GM23248 (cell line): ENCODE measurements at regions not wholly inside any gene's neighbourhood (a gene's known extent, or its start where the extent isn't known, plus 50 kb on each side); places are given as distances from the start of the nearest gene placed in this dataset.

Experiments used
- DNase-seq: peaks from one replicate; pipeline ENCODE4 v3.0.0-alpha.2; 2015
- H2AFZ ChIP-seq: fragments of 200-600 bp; sonication (generic); 2 replicates; pipeline ENCODE4 v1.6.1; 2016; ENCODE audit warnings: antibody characterized with exemption
- H3F3A ChIP-seq: fragments of 200-600 bp; sonication (generic); 2 replicates; pipeline ENCODE4 v1.6.1; 2016; ENCODE audit warnings: mild to moderate bottlenecking, antibody characterized with exemption, mixed run types; ENCODE audit not compliant: insufficient read depth
- H3K27ac ChIP-seq: fragments of 200-600 bp; sonication (generic); 2 replicates; pipeline ENCODE4 v1.5.1; 2016; ENCODE audit warnings: mild to moderate bottlenecking
- H3K27me3 ChIP-seq: fragments of 200-600 bp; sonication (generic); replicated peaks from 2 replicates; pipeline ENCODE4 v1.6.1; 2016; ENCODE audit warnings: mild to moderate bottlenecking; ENCODE audit not compliant: insufficient read depth
- H3K36me3 ChIP-seq: fragments of 200-600 bp; sonication (generic); 2 replicates; pipeline ENCODE4 v1.6.1; 2016; ENCODE audit warnings: low read depth, mild to moderate bottlenecking
- H3K4me1 ChIP-seq: fragments of 200-600 bp; sonication (generic); 2 replicates; pipeline ENCODE4 v1.6.1; 2016; ENCODE audit warnings: mild to moderate bottlenecking; ENCODE audit not compliant: insufficient read depth
- H3K4me2 ChIP-seq: fragments of 200-600 bp; sonication (generic); one replicate; pipeline ENCODE4 v1.6.1; 2016; ENCODE audit warnings: mild to moderate bottlenecking; ENCODE audit not compliant: unreplicated experiment
- H3K4me3 ChIP-seq: fragments of 200-600 bp; sonication (generic); 2 replicates; pipeline ENCODE4 v1.5.1; 2016; ENCODE audit warnings: mild to moderate bottlenecking
- H3K79me2 ChIP-seq: fragments of 200-600 bp; sonication (generic); 2 replicates; pipeline ENCODE4 v1.6.1; 2016; ENCODE audit warnings: mild to moderate bottlenecking; ENCODE audit not compliant: insufficient read depth
- H3K9ac ChIP-seq: fragments of 200-600 bp; sonication (generic); 2 replicates; pipeline ENCODE4 v1.6.1; 2016; ENCODE audit warnings: mild to moderate bottlenecking
- H3K9me2 ChIP-seq: fragments of 200-600 bp; sonication (generic); 2 replicates; pipeline ENCODE4 v1.6.1; 2016; ENCODE audit warnings: mixed run types, mild to moderate bottlenecking, moderate library complexity; ENCODE audit not compliant: insufficient read depth
- H3K9me3 ChIP-seq: fragments of 200-600 bp; sonication (generic); one replicate; pipeline ENCODE4 v1.6.1; 2017; ENCODE audit warnings: low read depth
- H4K20me1 ChIP-seq: fragments of 200-600 bp; sonication (generic); 2 replicates; pipeline ENCODE4 v1.6.0; 2016; ENCODE audit not compliant: insufficient read depth
- EZH2 ChIP-seq: fragments of 200-600 bp; sonication (generic); IDR thresholded peaks from 2 replicates; pipeline ENCODE4 v1.6.1; 2018; ENCODE audit warnings: antibody characterized with exemption, mild to moderate bottlenecking; ENCODE audit not compliant: insufficient read depth, poor library complexity, severe bottlenecking
- EZH2phosphoT487 ChIP-seq: fragments of 200-600 bp; sonication (generic); IDR thresholded peaks from 2 replicates; pipeline ENCODE4 v1.6.1; 2018; ENCODE audit warnings: antibody characterized with exemption, moderate library complexity, mild to moderate bottlenecking, low read depth; ENCODE audit not compliant: insufficient read depth
- WGBS, 2 experiments: methylation state at CpG; one replicate each; pipeline ENCODE4 v1.1.6; 2015 to 2017; ENCODE audit warnings: low lambda C conversion rate in 2 of 2, low coverage in 1 of 2; ENCODE audit errors: missing lambda C conversion rate in 2 of 2; 5-methylcytosine and 5-hydroxymethylcytosine counted together
- in situ Hi-C: fragments of 300-500 bp; cut with MboI; formaldehyde crosslinking; loops from 2 replicates; pipeline ENCODE4 v1.15.0; 2020

- Histone ChIP-seq H3K36me3 (no peaks in the 10 kb centered on the region), H3K9ac (no peak overlapping the region), H3K9me2 (no peaks in the 10 kb centered on the region), H3K4me3 (no peak overlapping the region), H3K79me2 (no peaks in the 10 kb centered on the region), H2AFZ (no peak overlapping the region), H3K27me3 (no peaks in the 10 kb centered on the region), H3K4me1 (peaks cover 4% of the 10 kb centered on the region; the same call in 1 of the 2 replicates), H3K27ac (no peak overlapping the region), H4K20me1 (no peaks in the 10 kb centered on the region), H3K9me3 (no peaks in the 10 kb centered on the region), H3F3A (no peaks in the 10 kb centered on the region), H3K4me2 (no peak overlapping the region)
- 75 to 86% methylated on average over 4 of the region's 4 CpGs for WGBS, 2 experiments
- DNase-seq: no peak
- in situ Hi-C loops: no loop called here
- TF ChIP-seq EZH2phosphoT487 (no peak), EZH2 (no peak)
Measured at GRCh38 chr15:47570044-47570443, 147.3 kb upstream of the SEMA6D start.

DNA sequence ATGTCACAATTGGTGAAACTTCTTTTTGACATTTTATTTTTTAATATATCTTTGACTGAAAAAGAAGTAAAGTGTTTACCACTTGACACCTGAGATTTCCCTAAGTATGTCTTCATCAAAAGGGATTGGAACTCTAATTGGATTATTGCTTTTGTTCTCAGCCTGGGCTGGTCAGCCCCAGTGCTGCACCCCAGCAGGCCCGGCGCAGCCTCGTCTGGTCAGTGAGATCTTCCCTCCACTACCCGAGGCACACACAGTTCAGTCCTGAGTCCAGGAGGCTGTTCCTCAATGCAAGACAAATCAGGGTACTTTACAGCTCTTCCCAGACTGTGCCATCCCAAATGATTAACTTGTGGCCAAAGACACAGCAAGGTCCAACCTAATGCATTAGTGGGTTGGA, 146.9 kb upstream of the SEMA6D start:
- H2AFZ ChIP-seq: no peak overlapping the region
- in situ Hi-C loops: no loop called here
- no peaks in the 10 kb centered on the region for H3K9me3 ChIP-seq
- H3K4me2 ChIP-seq: no peak overlapping the region
- H3K9me2 ChIP-seq: no peaks in the 10 kb centered on the region
- no peak for DNase-seq
- H3K27ac ChIP-seq: no peak overlapping the region
- no peak overlapping the region for H3K4me3 ChIP-seq
- no peaks in the 10 kb centered on the region for H3F3A ChIP-seq
- no peaks in the 10 kb centered on the region for H3K27me3 ChIP-seq
- no peaks in the 10 kb centered on the region for H3K36me3 ChIP-seq
- no peaks in the 10 kb centered on the region for H4K20me1 ChIP-seq
- no peak for TF ChIP-seq EZH2phosphoT487
- TF ChIP-seq EZH2: no peak
- WGBS, 2 experiments: 64 to 69% methylated on average over 4 of the region's 4 CpGs
- no peaks in the 10 kb centered on the region for H3K79me2 ChIP-seq
- H3K9ac ChIP-seq: no peak overlapping the region
- peaks cover 5% of the 10 kb centered on the region; the same call in 1 of the 2 replicates for H3K4me1 ChIP-seq

GRCh38 chr15:47570881-47571640, 146.2 kb upstream of the SEMA6D start:
- in situ Hi-C loops: no loop called here
- Histone ChIP-seq H3K4me2 (no peak overlapping the region), H3K9me3 (no peaks in the 10 kb centered on the region), H3K27ac (no peak overlapping the region), H3K27me3 (no peaks in the 10 kb centered on the region), H3K4me1 (peaks cover 5% of the 10 kb centered on the region; the same call in 1 of the 2 replicates), H3F3A (no peaks in the 10 kb centered on the region), H4K20me1 (no peaks in the 10 kb centered on the region), H3K4me3 (no peak overlapping the region), H3K9ac (no peak overlapping the region), H2AFZ (no peak overlapping the region), H3K36me3 (no peaks in the 10 kb centered on the region), H3K79me2 (no peaks in the 10 kb centered on the region), H3K9me2 (no peaks in the 10 kb centered on the region)
- no peak for DNase-seq
- TF ChIP-seq EZH2phosphoT487 (no peak), EZH2 (no peak)
- WGBS, 2 experiments: 53 to 63% methylated on average over 4 of the region's 4 CpGs

- no peak overlapping the region for H3K9ac ChIP-seq
- H3K4me3 ChIP-seq: no peak overlapping the region
- in situ Hi-C loops: no loop called here
- no peaks in the 10 kb centered on the region for H3F3A ChIP-seq
- H2AFZ ChIP-seq: no peak overlapping the region
- no peaks in the 10 kb centered on the region for H3K9me3 ChIP-seq
- no peaks in the 10 kb centered on the region for H3K9me2 ChIP-seq
- no peaks in the 10 kb centered on the region for H3K27me3 ChIP-seq
- TF ChIP-seq EZH2phosphoT487 (no peak), EZH2 (no peak)
- H3K36me3 ChIP-seq: no peaks in the 10 kb centered on the region
- no peak overlapping the region for H3K27ac ChIP-seq
- no peak for DNase-seq
- peaks cover 5% of the 10 kb centered on the region; the same call in 1 of the 2 replicates for H3K4me1 ChIP-seq
- no peaks in the 10 kb centered on the region for H3K79me2 ChIP-seq
- H4K20me1 ChIP-seq: no peaks in the 10 kb centered on the region
- H3K4me2 ChIP-seq: no peak overlapping the region
Measured at GRCh38 chr15:47573673-47574072, 143.6 kb upstream of the SEMA6D start.

- H3K4me2 ChIP-seq: no peak overlapping the region
- H3F3A ChIP-seq: no peaks in the 10 kb centered on the region
- no peak overlapping the region for H2AFZ ChIP-seq
- peaks cover 5% of the 10 kb centered on the region; the same call in 1 of the 2 replicates for H3K4me1 ChIP-seq
- H3K36me3 ChIP-seq: no peaks in the 10 kb centered on the region
- H4K20me1 ChIP-seq: no peaks in the 10 kb centered on the region
- in situ Hi-C loops: no loop called here
- H3K9me3 ChIP-seq: no peaks in the 10 kb centered on the region
- H3K4me3 ChIP-seq: no peak overlapping the region
- no peaks in the 10 kb centered on the region for H3K27me3 ChIP-seq
- no peak overlapping the region for H3K27ac ChIP-seq
- no peaks in the 10 kb centered on the region for H3K9me2 ChIP-seq
- H3K9ac ChIP-seq: no peak overlapping the region
- no peak for DNase-seq
- no peak for TF ChIP-seq EZH2phosphoT487
- TF ChIP-seq EZH2: no peak
- no peaks in the 10 kb centered on the region for H3K79me2 ChIP-seq
Measured at GRCh38 chr15:47577000-47577399, 140.3 kb upstream of the SEMA6D start.
